ENCODE measurements at regions not wholly inside any gene's neighbourhood (a gene's known extent, or its start where the extent isn't known, plus 50 kb on each side); places are given as distances from the start of the nearest gene placed in this dataset.

DNA sequence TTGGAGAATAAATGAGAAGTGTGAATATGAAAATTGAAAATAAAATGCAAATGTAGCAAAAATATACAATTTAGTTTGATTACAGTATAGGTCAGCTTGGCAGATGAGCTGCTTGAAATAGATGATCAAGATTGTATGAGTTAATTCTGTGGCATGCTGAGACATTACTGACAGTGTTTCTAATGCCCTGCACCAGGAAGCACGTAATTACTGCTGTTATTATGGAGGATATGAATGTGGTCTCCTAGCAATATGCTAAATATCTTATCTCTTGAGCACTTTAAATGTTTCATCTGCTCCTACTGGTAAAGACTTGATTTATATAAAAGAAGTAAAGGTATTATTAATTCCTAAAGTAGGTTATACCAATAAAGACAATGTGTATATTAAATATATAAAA, 1015.5 kb downstream of the PLOD2 start:
- intact Hi-C loops (cut with DNase I) = no loop called here
- H3K27me3 ChIP-seq = no peaks in the 10 kb centered on the region
- H3K27ac ChIP-seq = no peak overlapping the region
- TF ChIP-seq, protein P1, sequence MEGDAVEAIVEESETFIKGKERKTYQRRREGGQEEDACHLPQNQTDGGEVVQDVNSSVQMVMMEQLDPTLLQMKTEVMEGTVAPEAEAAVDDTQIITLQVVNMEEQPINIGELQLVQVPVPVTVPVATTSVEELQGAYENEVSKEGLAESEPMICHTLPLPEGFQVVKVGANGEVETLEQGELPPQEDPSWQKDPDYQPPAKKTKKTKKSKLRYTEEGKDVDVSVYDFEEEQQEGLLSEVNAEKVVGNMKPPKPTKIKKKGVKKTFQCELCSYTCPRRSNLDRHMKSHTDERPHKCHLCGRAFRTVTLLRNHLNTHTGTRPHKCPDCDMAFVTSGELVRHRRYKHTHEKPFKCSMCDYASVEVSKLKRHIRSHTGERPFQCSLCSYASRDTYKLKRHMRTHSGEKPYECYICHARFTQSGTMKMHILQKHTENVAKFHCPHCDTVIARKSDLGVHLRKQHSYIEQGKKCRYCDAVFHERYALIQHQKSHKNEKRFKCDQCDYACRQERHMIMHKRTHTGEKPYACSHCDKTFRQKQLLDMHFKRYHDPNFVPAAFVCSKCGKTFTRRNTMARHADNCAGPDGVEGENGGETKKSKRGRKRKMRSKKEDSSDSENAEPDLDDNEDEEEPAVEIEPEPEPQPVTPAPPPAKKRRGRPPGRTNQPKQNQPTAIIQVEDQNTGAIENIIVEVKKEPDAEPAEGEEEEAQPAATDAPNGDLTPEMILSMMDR (IDR thresholded peaks at IDR 0.05) = no peak
- TF ChIP-seq POLR2A (IDR thresholded peaks at IDR 0.05) (no peak), EP300 (IDR thresholded peaks at IDR 0.05) (no peak), POLR2AphosphoS5 (IDR thresholded peaks at IDR 0.05) (no peak)
- H3K4me1 ChIP-seq = no peaks in the 10 kb centered on the region
- no peak for DNase-seq
- H3K4me3 ChIP-seq = no peak overlapping the region
- no peaks in the 10 kb centered on the region for H3K36me3 ChIP-seq
- no peaks in the 10 kb centered on the region for H3K9me3 ChIP-seq
- 14 to 46% methylated on average over 1 of the region's 1 CpG for WGBS, 2 donors

DNA sequence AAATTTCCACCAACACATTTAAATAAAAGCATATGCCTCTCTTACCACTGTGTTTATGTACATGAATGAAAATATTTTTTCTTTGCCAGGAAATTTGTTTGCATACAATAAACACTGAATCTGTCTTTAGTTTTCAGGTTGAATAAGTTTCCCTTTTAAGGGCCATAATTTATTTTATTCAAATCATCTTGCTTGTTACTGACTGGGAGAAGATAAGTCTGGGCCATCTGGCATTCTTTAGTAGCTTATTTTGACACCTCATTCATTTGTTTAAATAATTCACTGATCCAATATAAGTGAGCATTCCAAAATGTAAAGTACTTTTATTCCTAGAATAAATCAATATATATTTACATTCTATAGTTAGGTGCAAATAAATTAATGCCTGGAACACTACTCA, 1001.3 kb downstream of the PLOD2 start:
- Histone ChIP-seq H3K9me3 (no peaks in the 10 kb centered on the region), H3K4me1 (no peaks in the 10 kb centered on the region), H3K27me3 (no peaks in the 10 kb centered on the region), H3K27ac (no peak overlapping the region), H3K4me3 (no peak overlapping the region), H3K36me3 (no peaks in the 10 kb centered on the region)
- intact Hi-C loops (cut with DNase I) = no loop called here
- no peak for DNase-seq
- no peak for TF ChIP-seq POLR2A (IDR thresholded peaks at IDR 0.05)
- TF ChIP-seq EP300 (IDR thresholded peaks at IDR 0.05) = no peak
- TF ChIP-seq, protein P1 (IDR thresholded peaks at IDR 0.05) = no peak
- no peak for TF ChIP-seq POLR2AphosphoS5 (IDR thresholded peaks at IDR 0.05)

DNA sequence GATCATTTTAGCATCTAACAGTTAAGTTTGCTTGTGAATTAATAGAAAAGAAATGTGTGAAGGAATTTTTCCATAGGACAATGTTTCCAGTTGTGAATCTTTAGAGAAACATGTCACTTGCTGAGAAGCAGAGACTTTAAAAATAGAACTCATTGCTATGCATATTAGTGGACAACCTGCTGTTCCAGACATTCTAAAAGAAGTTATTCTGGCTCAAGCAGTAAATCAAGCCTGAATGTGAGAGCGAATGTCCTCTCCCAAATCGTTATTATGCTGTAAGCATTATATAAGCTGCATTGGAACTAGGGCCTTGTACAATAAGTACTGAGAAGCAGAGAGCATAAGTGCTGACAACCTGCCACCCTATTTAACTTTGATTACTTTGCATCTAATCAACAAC, 990.9 kb downstream of the PLOD2 start:
- no peaks in the 10 kb centered on the region for H3K36me3 ChIP-seq
- no peak overlapping the region for H3K4me3 ChIP-seq
- peaks cover 0 to 7% (median 3%) of the 10 kb centered on the region in 4 donors for H3K4me1 ChIP-seq
- 71 to 73% methylated on average over 2 of the region's 2 CpGs for WGBS, 2 donors
- H3K9me3 ChIP-seq = no peaks in the 10 kb centered on the region
- TF ChIP-seq, protein P1 (IDR thresholded peaks at IDR 0.05) = no peak
- TF ChIP-seq POLR2A (IDR thresholded peaks at IDR 0.05) (no peak), EP300 (IDR thresholded peaks at IDR 0.05) (no peak), POLR2AphosphoS5 (IDR thresholded peaks at IDR 0.05) (no peak)
- no peaks in the 10 kb centered on the region for H3K27me3 ChIP-seq
- intact Hi-C loops (cut with DNase I) = no loop called here
- H3K27ac ChIP-seq = no peak overlapping the region
- no peak for DNase-seq

DNA sequence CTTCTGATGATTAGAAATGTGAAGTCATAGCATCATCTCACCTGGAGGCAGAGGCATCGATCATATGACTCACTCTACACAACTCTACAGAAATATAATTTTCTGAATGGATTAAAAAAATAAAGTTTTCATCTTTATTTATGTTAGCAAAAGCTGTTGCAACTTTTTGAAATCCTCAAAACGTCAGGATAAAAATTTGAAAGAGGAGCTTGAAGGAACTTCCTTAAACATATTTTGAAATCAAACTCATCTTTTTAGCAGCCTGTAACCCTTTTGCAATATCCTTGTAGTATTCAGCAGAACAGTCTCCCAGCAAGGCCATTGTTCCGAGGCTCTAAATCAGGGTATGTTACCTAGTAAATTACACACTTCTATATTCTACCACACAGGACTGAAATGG, 985.4 kb downstream of the PLOD2 start:
- DNase-seq = no peak
- no peaks in the 10 kb centered on the region for H3K9me3 ChIP-seq
- intact Hi-C loops (cut with DNase I) = no loop called here
- TF ChIP-seq, protein P1 (IDR thresholded peaks at IDR 0.05) = no peak
- TF ChIP-seq POLR2A (IDR thresholded peaks at IDR 0.05) (no peak), EP300 (IDR thresholded peaks at IDR 0.05) (no peak), POLR2AphosphoS5 (IDR thresholded peaks at IDR 0.05) (no peak)
- no peak overlapping the region for H3K4me3 ChIP-seq
- H3K4me1 ChIP-seq = no peaks in the 10 kb centered on the region
- H3K27ac ChIP-seq = no peak overlapping the region
- no peaks in the 10 kb centered on the region for H3K36me3 ChIP-seq
- WGBS, 2 donors = 60 to 66% methylated on average over 3 of the region's 3 CpGs
- no peaks in the 10 kb centered on the region for H3K27me3 ChIP-seq

DNA sequence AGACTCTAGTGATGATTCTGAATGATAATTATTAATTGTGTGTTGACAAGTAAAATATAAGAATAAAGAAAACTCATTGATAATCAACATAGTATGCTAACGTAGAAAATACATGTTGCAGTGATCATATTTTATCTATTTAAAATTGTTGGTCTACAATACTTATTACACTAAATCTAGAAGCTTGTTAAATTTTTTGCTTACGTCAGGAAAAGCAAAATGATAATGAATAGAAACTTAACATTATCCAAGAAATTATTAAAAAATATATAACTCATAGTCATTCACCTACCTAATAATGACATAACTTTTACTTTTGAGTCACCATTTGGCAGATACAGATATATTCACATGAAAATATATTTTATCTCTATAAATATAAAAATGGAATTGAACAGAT, 984.1 kb downstream of the PLOD2 start:
- no peaks in the 10 kb centered on the region for H3K27me3 ChIP-seq

More for the DNA sequence above, 984.1 kb downstream of the PLOD2 start:
- intact Hi-C loops (cut with DNase I) = no loop called here
- Histone ChIP-seq H3K27ac (no peak overlapping the region), H3K36me3 (no peaks in the 10 kb centered on the region), H3K4me3 (no peak overlapping the region), H3K4me1 (peaks cover 0 to 7% (median 3%) of the 10 kb centered on the region in 4 donors), H3K9me3 (no peaks in the 10 kb centered on the region)
- no peak for TF ChIP-seq POLR2AphosphoS5 (IDR thresholded peaks at IDR 0.05)
- no peak for TF ChIP-seq EP300 (IDR thresholded peaks at IDR 0.05)
- TF ChIP-seq, protein P1 (IDR thresholded peaks at IDR 0.05) = no peak
- no peak for TF ChIP-seq POLR2A (IDR thresholded peaks at IDR 0.05)
- WGBS, 2 donors = 52 to 54% methylated on average over 2 of the region's 2 CpGs
- no peak for DNase-seq

Data from sigmoid colon (tissue), 6 donors.